ENCODE measurements at regions not wholly inside any gene's neighbourhood (a gene's known extent, or its start where the extent isn't known, plus 50 kb on each side); places are given as distances from the start of the nearest gene placed in this dataset.

- in situ Hi-C loops (cut with HindIII; ENCODE audit: low sequenced_read_pairs), result no loop called here
- DNase-seq (ENCODE audit: low spot score), result no peak
Observed at GRCh38 chr18:55166260-55166598, 207.0 kb upstream of the CCDC68 start.

- DNase-seq (ENCODE audit: low spot score), result no peak
- in situ Hi-C loops (cut with HindIII; ENCODE audit: low sequenced_read_pairs), result no loop called here
Observed at GRCh38 chr18:55163550-55163949, 204.3 kb upstream of the CCDC68 start.

GRCh38 chr18:55161916-55162315 lies 202.7 kb upstream of the CCDC68 start:
- no peak for DNase-seq (ENCODE audit: low spot score)
- in situ Hi-C loops (cut with HindIII; ENCODE audit: low sequenced_read_pairs), result no loop called here

GRCh38 chr18:55159027-55159426 lies 199.8 kb upstream of the CCDC68 start:
- no peak for DNase-seq (ENCODE audit: low spot score)
- in situ Hi-C loops (cut with HindIII; ENCODE audit: low sequenced_read_pairs), result no loop called here

GRCh38 chr18:55158570-55158969 lies 199.3 kb upstream of the CCDC68 start:
- no peak for DNase-seq (ENCODE audit: low spot score)
- in situ Hi-C loops (cut with HindIII; ENCODE audit: low sequenced_read_pairs), result no loop called here

GRCh38 chr18:55153346-55153745 lies 194.1 kb upstream of the CCDC68 start:
- in situ Hi-C loops (cut with HindIII; ENCODE audit: low sequenced_read_pairs), result no loop called here
- DNase-seq (ENCODE audit: low spot score), result no peak

- in situ Hi-C loops (cut with HindIII; ENCODE audit: low sequenced_read_pairs), result no loop called here
- no peak for DNase-seq (ENCODE audit: low spot score)
Observed at GRCh38 chr18:55152801-55153200, 193.5 kb upstream of the CCDC68 start.

- DNase-seq (ENCODE audit: low spot score), result no peak
- in situ Hi-C loops (cut with HindIII; ENCODE audit: low sequenced_read_pairs), result no loop called here
Observed at GRCh38 chr18:55149994-55150393, 190.7 kb upstream of the CCDC68 start.

GRCh38 chr18:55147791-55148190 lies 188.5 kb upstream of the CCDC68 start:
- in situ Hi-C loops (cut with HindIII; ENCODE audit: low sequenced_read_pairs), result no loop called here
- no peak for DNase-seq (ENCODE audit: low spot score)

- DNase-seq (ENCODE audit: low spot score), result no peak
- in situ Hi-C loops (cut with HindIII; ENCODE audit: low sequenced_read_pairs), result no loop called here
Observed at GRCh38 chr18:55144193-55144930, 185.1 kb upstream of the CCDC68 start.

- in situ Hi-C loops (cut with HindIII; ENCODE audit: low sequenced_read_pairs), result no loop called here
Observed at GRCh38 chr18:55142410-55142809, 183.1 kb upstream of the CCDC68 start.

GRCh38 chr18:55141318-55141717 lies 182.1 kb upstream of the CCDC68 start:
- no peak for DNase-seq (ENCODE audit: low spot score)
- in situ Hi-C loops (cut with HindIII; ENCODE audit: low sequenced_read_pairs), result no loop called here

More at GRCh38 chr18:55142410-55142809, 183.1 kb upstream of the CCDC68 start:
- DNase-seq (ENCODE audit: low spot score), result no peak

GRCh38 chr18:55139836-55140235 lies 180.6 kb upstream of the CCDC68 start:
- in situ Hi-C loops (cut with HindIII; ENCODE audit: low sequenced_read_pairs), result no loop called here

GRCh38 chr18:55139307-55139706 lies 180.0 kb upstream of the CCDC68 start:
- in situ Hi-C loops (cut with HindIII; ENCODE audit: low sequenced_read_pairs), result no loop called here

More at GRCh38 chr18:55139836-55140235, 180.6 kb upstream of the CCDC68 start:
- DNase-seq (ENCODE audit: low spot score), result no peak

GRCh38 chr18:55138401-55138800 lies 179.1 kb upstream of the CCDC68 start:
- DNase-seq (ENCODE audit: low spot score), result no peak
- in situ Hi-C loops (cut with HindIII; ENCODE audit: low sequenced_read_pairs), result no loop called here

More at GRCh38 chr18:55139307-55139706, 180.0 kb upstream of the CCDC68 start:
- DNase-seq (ENCODE audit: low spot score), result no peak

- DNase-seq (ENCODE audit: low spot score), result no peak
- in situ Hi-C loops (cut with HindIII; ENCODE audit: low sequenced_read_pairs), result no loop called here
Observed at GRCh38 chr18:55137602-55138001, 178.3 kb upstream of the CCDC68 start.

GRCh38 chr18:55136864-55137263 lies 177.6 kb upstream of the CCDC68 start:
- in situ Hi-C loops (cut with HindIII; ENCODE audit: low sequenced_read_pairs), result no loop called here
- DNase-seq (ENCODE audit: low spot score), result no peak

GRCh38 chr18:55136258-55136657 lies 177.0 kb upstream of the CCDC68 start:
- no peak for DNase-seq (ENCODE audit: low spot score)

GRCh38 chr18:55133378-55133777 lies 174.1 kb upstream of the CCDC68 start:
- DNase-seq (ENCODE audit: low spot score), result no peak
- in situ Hi-C loops (cut with HindIII; ENCODE audit: low sequenced_read_pairs), result no loop called here

More at GRCh38 chr18:55136258-55136657, 177.0 kb upstream of the CCDC68 start:
- in situ Hi-C loops (cut with HindIII; ENCODE audit: low sequenced_read_pairs), result no loop called here

GRCh38 chr18:55128437-55128836 lies 169.2 kb upstream of the CCDC68 start:
- in situ Hi-C loops (cut with HindIII; ENCODE audit: low sequenced_read_pairs), result no loop called here
- no peak for DNase-seq (ENCODE audit: low spot score)

GRCh38 chr18:55124078-55124763 lies 165.0 kb upstream of the CCDC68 start:
- in situ Hi-C loops (cut with HindIII; ENCODE audit: low sequenced_read_pairs), result no loop called here
- no peak for DNase-seq (ENCODE audit: low spot score)

Data from G401 (cell line).